Erythroblast (primary cell): ENCODE measurements at regions not wholly inside any gene's neighbourhood (a gene's known extent, or its start where the extent isn't known, plus 50 kb on each side); places are given as distances from the start of the nearest gene placed in this dataset.
A peak's percentile ranks its signal among the peaks of the same experiment; 100 is the strongest.

Experiments
- DNase-seq, 2 experiments: peaks; one replicate each; lab custom pipeline; 2025; lab: John Stamatoyannopoulos, UW
- GATA1 ChIP-seq: IDR thresholded peaks from 2 replicates; pipeline ENCODE4 v1.6.1; 2011; ENCODE audit warnings: low read depth, mild to moderate bottlenecking, control low read depth, low read length, moderate library complexity
- POLR2A ChIP-seq: IDR thresholded peaks from 2 replicates; pipeline ENCODE4 v1.6.1; 2011; ENCODE audit warnings: mild to moderate bottlenecking, low read length

- peak in 1 of 2 experiments; percentile 29 for DNase-seq
- no peak for TF ChIP-seq GATA1
- TF ChIP-seq POLR2A, result no peak
These were observed 177.7 kb upstream of the SP8 start for GRCh38 chr7:20964281-20964918.

DNA sequence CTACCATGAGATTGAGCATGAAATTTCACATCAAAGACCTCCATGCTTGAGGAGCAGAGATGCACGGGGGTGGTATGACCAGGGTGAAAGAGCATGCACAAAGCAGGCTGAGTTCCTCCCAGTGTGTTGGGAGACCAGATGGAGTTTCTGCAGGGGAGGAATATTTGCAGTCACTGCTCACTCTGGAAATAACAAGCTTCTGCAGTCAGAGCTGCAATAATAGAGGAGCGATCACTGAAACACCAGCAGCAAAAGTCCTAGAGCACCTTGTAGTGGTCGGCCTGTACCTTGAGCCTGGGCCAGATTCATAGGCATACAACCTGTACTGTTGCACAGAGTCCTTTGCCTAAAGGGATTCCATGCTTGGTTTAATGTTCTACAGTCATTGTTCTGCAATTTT lies 184.5 kb upstream of the SP8 start:
- no peak for DNase-seq
- no peak for TF ChIP-seq POLR2A

DNA sequence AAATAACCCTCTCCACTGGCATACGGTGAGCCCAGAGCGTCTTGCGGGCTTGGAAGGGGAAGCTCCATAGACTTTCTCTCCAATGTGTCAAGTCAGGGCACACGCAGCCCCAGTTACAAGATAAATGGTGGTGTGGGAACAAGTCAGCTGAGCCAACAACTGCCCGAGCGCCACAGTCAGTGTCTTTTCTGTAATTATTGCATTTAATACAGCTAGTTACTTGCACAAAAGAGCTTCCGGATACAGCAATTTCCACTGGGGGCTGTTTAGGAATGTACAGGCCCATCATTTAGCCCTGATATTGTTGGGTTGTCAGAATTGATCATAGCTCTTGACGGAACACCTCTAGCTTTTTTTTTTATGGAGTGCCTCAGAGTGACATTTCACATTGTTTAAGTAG lies 193.5 kb upstream of the SP8 start:
- DNase-seq, result no peak

DNA sequence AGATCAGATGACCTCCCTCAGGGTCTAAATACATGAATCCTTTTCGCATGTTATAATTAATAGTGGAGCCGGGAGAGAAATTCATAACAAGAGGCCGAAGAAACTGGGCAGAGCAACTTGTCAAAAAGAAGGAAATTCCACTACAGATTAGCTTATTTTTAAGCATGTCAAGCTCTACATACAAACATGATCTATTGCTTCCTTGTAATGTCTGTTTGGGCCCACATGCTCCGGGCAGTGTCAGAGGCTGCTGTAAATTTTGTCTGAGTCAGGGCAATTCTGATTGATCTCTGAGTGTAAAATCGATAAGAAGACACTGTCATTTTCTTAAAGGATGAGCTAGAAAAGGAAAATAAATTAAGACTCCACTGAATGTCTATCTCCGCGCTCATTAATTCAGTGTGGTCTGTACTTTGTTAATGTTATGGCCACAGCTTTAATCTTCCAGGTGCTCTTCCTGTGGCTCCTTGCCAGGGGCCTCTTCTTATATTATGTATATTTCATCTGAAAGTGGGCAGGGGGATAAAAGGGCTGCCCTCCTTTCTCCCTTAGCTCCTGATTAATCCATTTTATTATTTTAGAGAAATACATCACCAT lies 194.1 kb upstream of the SP8 start:
- no peak for DNase-seq
- no peak for TF ChIP-seq GATA1
- TF ChIP-seq POLR2A, result no peak

More for the DNA sequence above, 193.5 kb upstream of the SP8 start:
- TF ChIP-seq POLR2A, result no peak
- TF ChIP-seq GATA1, result no peak

- no peak for TF ChIP-seq GATA1
- no peak for TF ChIP-seq POLR2A
- no peak for DNase-seq
These were observed 201.7 kb upstream of the SP8 start for GRCh38 chr7:20988340-20988739.

DNA sequence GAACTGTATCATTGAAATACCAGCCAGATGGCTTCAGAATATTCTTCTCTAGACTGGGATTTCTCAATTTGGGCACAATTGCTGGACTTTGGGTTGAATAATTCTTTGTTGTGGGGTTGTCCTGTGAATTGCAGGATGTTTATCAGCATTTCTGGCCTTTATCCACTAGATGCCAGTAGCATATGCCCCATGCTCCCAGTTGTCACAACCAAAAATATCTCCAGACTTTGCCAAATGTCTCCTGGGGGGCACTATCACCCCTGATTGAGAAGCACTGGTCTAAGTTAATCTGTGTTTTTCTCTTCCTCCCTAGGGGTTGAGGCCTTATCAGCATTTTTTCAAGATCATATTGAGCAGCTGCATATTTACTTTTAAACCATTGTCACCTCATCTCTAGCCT lies 204.9 kb upstream of the SP8 start:
- TF ChIP-seq POLR2A (no peak), GATA1 (no peak)
- DNase-seq, result no peak

DNA sequence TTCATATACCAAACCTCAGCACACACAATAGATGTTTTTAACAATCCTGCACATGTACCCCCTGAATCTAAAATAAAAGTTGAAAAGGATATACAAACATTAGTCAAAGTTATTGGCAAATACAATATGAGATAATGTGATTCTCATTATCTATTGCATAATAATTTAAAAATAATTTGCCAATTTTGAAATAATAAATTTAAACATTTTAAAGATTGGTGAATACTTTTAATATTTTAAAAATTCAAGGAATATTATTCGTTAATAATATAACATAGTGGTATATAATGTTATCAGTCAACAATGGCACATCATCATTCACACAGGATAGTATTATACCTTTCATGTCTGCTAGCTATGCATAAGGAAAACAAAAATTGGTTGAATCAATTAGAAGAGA lies 207.0 kb upstream of the SP8 start:
- no peak for TF ChIP-seq GATA1
- no peak for TF ChIP-seq POLR2A
- no peak for DNase-seq

DNA sequence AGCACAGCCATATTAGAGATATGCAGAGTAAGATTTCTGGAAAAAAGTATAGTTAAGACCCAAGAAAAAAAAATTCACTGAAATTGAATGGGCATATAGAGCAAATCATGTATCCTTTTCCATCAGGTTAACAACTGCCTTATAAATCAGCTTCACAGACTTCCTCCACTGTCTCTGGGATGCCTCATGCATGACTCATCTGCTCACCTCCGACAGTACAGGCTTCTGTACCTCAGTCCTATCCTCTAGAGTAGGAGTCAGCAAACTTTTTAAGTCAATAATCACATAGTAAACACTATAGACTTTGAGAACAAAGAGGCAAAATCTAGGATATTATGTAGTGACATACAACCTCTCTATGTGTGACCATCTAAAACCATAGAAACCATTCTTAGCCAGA lies 211.6 kb upstream of the SP8 start:
- TF ChIP-seq POLR2A (no peak), GATA1 (no peak)
- DNase-seq, result no peak

- no peak for TF ChIP-seq GATA1
- no peak for TF ChIP-seq POLR2A
These were observed 224.5 kb upstream of the SP8 start for GRCh38 chr7:21011153-21011552.

DNA sequence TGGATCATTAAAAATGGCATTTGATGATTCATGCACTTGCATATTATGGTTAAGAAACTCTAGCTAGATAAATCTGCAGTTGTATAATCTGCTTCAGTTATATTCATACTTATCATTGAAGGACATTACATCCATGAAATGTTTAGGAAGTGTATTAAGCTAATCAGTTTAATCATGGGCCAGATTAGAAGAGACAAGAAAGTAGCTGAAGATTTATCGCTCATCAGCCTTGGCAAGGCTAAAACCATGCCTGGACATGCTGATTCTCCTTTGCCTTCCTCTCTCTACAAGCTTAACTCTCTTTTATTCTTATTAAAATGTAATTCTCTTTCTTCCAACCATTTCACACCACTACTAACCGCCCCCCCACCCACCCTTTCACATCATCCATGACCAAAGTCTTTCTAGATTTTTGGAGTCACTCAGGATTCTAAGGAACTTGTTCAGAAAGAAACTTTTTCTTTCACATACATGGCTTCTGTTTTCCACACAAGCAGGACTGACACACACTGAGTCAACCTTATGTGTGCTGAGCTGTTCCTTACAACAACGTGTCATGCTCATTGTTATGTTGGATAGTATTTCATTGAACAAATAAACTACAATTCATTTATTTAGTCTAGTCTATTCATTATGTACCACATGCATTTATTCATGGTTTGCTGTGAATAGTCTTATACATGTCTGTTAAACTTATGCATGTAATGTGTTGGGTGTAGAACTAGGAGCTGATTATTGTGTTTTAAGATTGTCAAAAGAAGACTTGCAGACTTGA lies 227.3 kb upstream of the SP8 start:
- no peak for DNase-seq
- no peak for TF ChIP-seq POLR2A
- no peak for TF ChIP-seq GATA1

More at GRCh38 chr7:21011153-21011552, 224.5 kb upstream of the SP8 start:
- DNase-seq, result no peak

GRCh38 chr7:21020667-21021066 lies 234.0 kb upstream of the SP8 start:
- no peak for TF ChIP-seq GATA1
- TF ChIP-seq POLR2A, result no peak
- DNase-seq, result no peak

GRCh38 chr7:21023841-21024484 lies 237.3 kb upstream of the SP8 start:
- no peak for DNase-seq

DNA sequence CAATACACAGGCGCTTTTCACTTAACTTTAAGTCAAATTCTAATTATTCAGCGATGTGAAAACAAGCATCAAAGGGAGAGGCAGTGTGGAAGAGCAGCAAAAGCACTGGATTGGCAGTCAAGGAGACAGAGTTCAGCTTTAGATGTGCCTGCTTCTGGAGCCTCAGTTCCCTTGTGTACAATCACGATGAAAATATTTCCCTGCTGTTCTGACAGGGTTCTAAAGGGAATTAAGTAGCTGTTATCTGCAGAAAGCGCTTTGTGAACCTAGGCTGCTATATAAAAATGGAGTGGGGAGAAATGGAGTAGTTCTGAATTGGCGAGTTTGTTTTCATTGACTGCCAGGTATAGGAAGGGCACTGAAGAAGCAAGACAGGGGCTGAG lies 237.8 kb upstream of the SP8 start:
- DNase-seq, result no peak
- TF ChIP-seq GATA1, result no peak
- no peak for TF ChIP-seq POLR2A

More at GRCh38 chr7:21023841-21024484, 237.3 kb upstream of the SP8 start:
- TF ChIP-seq GATA1 (no peak), POLR2A (no peak)

GRCh38 chr7:21028186-21028585 lies 241.5 kb upstream of the SP8 start:
- TF ChIP-seq POLR2A (no peak), GATA1 (no peak)
- DNase-seq, result no peak
